Large intestine (tissue), 3 donors: ENCODE measurements at regions not wholly inside any gene's neighbourhood (a gene's known extent, or its start where the extent isn't known, plus 50 kb on each side); places are given as distances from the start of the nearest gene placed in this dataset.
A peak's percentile ranks its signal among the peaks of the same experiment; 100 is the strongest.

Experiments
- DNase-seq, 2 donors: peaks; one replicate each; pipeline versions ENCODE4 v3.0.0 to v3.0.0-alpha.2; 2013
- H3K27ac ChIP-seq: one replicate; pipeline ENCODE4 v1.5.1; 2013; ENCODE audit warnings: low read length
- H3K27me3 ChIP-seq: 2 replicates; pipeline ENCODE4 v1.6.1; 2013; ENCODE audit warnings: low read length; ENCODE audit not compliant: control insufficient read depth, insufficient read depth
- H3K36me3 ChIP-seq: 2 replicates; pipeline ENCODE4 v1.6.1; 2013; ENCODE audit warnings: low read length; ENCODE audit not compliant: control insufficient read depth, insufficient read depth
- H3K4me1 ChIP-seq: one replicate; pipeline ENCODE4 v1.6.1; 2013; ENCODE audit warnings: low read length; ENCODE audit not compliant: control insufficient read depth, insufficient read depth
- H3K4me3 ChIP-seq: one replicate; pipeline ENCODE4 v1.5.1; 2013; ENCODE audit warnings: low read length
- H3K9me3 ChIP-seq: one replicate; pipeline ENCODE4 v1.6.1; 2013; ENCODE audit warnings: mild to moderate bottlenecking, low read depth, low read length, moderate library complexity; ENCODE audit not compliant: control insufficient read depth
- WGBS: methylation state at CpG from one replicate; pipeline ENCODE4 v1.1.5; 2013; ENCODE audit warnings: low lambda C conversion rate; ENCODE audit not compliant: insufficient coverage; 5-methylcytosine and 5-hydroxymethylcytosine counted together

DNA sequence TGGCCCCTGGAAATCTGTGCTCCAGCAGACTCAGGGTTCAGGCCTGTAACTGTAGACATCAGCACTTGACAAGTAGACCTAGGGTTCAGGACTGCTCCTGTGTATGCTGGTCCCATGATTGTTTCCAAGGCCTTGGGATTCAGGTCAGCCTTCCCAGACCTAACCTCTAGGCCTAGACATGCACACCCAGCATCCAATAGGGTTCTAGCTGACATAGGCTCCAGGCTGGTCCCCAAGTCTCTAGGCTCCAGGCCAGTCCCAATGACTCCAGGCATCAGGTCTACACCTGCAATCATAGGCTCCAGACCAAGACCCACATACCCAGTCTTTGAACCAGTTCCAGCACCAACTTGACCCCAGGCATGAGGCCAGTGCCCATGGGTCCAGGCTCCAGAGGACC is 166.2 kb upstream of the GRIA4 start:
- Histone ChIP-seq H3K27me3 (no peaks in the 10 kb centered on the region), H3K36me3 (no peaks in the 10 kb centered on the region), H3K27ac (no peak overlapping the region), H3K9me3 (peaks cover 24% of the 10 kb centered on the region), H3K4me3 (no peak overlapping the region), H3K4me1 (no peaks in the 10 kb centered on the region)
- no peak for DNase-seq

DNA sequence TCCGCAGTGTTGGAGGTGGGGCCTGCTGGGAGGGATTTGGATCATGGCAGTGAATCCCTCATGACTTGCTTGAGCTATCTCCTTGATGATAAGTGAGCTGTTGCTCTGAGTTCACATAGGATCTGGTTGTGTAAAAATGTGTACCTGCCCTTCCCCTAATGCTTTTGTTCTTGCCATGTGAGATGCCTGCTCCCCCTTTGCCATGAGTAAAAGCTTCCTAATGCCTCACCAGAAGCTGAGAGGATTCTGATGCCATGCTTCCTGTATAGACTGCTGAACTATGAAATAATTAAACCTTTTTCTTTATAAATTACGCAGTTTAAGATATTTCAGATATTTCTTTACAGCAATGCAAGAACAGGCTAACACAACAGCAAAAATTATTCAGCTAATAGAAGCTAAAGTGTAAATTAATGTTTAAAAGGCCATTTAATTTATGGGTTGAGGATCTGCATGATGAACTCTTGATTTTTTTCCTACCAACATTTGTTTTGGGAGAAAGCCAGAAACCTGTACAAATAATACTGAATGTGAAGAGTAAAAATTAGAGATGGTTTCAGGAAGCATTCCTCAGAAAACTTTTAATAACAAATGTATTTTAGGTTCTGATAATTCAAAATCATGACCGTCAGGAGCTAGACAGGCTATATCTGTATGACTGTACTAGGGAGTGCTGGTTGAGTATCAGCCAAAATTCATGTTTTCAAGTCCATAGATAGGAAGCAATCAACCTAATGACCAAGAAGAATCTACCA is 177.5 kb upstream of the GRIA4 start:
- DNase-seq = no peak
- no peaks in the 10 kb centered on the region for H3K4me1 ChIP-seq
- no peaks in the 10 kb centered on the region for H3K9me3 ChIP-seq
- H3K27me3 ChIP-seq = no peaks in the 10 kb centered on the region
- no peak overlapping the region for H3K4me3 ChIP-seq
- no peak overlapping the region for H3K27ac ChIP-seq
- H3K36me3 ChIP-seq = no peaks in the 10 kb centered on the region
- WGBS = 100% methylated on average over 1 of the region's 3 CpGs

DNA sequence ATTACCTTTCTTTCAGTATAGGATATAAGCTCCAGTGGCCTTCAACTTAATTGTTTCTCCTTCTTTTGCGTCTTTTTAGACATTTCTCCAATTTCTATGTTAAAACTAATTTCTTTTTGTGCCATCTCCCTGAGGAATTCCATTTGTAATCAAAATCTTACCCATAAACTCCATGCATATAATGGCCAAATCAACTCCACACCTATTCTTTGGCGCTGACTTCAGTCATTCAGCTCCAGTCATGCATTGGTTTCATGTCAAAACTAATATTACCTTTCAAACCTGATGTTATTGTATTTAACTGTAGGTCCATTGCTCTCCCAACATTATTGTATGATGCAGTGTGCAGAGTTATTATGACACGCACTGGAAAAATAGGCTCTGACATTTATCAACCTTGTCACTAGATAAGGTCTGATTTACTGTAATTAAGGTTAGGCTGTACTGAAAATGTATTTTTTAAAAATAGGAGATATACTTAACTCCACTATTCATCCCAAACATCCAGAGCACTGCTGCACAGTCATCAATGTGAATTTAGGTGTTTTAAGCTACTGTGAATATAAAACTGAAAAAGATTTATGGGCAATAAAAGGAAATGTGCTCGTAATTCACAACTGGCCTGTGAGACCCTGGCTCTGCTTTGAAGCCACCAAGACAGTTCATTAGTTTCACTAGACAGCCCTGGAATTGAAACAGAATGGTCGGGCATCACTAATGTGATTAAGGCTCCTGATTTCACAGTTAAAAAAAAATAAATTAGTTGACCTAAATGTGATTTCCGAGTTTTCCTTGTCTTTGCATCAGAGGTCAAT is 180.6 kb upstream of the GRIA4 start:
- Histone ChIP-seq H3K4me3 (no peak overlapping the region), H3K4me1 (no peaks in the 10 kb centered on the region), H3K27me3 (no peaks in the 10 kb centered on the region), H3K9me3 (no peaks in the 10 kb centered on the region), H3K36me3 (no peaks in the 10 kb centered on the region), H3K27ac (no peak overlapping the region)
- 84% methylated on average over 3 of the region's 6 CpGs for WGBS
- no peak for DNase-seq

DNA sequence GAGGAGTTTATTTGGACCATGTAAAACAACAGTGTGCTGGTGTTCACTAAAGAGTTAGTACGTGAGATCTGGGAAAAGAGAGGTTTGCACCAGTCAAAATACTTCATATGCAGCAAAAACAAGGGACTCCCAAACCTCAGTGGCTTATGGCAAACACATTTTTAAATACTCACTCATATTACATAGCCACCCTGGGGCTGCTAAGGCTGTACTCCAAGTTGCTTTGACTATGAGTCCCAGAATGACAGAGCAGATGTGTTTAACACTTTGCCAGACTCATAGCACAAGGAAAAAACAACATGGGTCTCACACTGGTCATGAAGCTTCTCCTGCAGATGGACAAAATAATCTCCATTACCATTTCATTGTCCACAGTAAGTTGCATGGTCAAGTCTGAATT is 202.8 kb upstream of the GRIA4 start:
- Histone ChIP-seq H3K27me3 (no peaks in the 10 kb centered on the region), H3K36me3 (no peaks in the 10 kb centered on the region), H3K9me3 (no peaks in the 10 kb centered on the region), H3K27ac (no peak overlapping the region), H3K4me1 (no peaks in the 10 kb centered on the region), H3K4me3 (no peak overlapping the region)
- 100% methylated on average over 1 of the region's 1 CpG for WGBS
- DNase-seq = no peak

DNA sequence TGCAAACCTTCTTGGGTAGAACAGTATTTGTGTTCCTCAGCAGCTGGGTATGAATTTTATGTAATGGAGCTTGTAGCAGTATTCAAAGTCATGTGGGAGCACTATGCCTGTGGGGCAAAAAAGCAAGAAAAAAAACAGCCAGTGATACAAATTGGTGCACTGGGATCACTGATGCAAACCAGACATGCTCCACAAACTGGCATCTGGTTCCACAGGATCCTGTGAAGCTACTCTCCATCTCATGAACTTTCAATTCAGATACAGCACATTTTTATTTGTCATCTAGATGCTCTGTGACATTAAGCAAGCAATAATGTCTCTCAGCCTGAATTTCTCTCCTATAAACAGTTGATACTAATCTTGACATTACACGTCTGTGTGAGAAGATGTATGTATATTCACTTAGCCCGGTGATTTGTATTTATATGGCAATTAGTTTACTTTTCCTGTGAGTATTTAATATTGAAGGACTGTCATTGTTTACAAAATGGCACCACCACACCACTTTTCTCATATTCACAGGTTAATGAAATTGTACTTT is 208.5 kb upstream of the GRIA4 start:
- H3K27me3 ChIP-seq = no peaks in the 10 kb centered on the region
- no peak for DNase-seq
- H3K4me1 ChIP-seq = no peaks in the 10 kb centered on the region
- H3K9me3 ChIP-seq = no peaks in the 10 kb centered on the region
- no peak overlapping the region for H3K27ac ChIP-seq
- no CpG with 5 or more reads among the region's 2 CpGs for WGBS
- no peaks in the 10 kb centered on the region for H3K36me3 ChIP-seq
- H3K4me3 ChIP-seq = no peak overlapping the region

DNA sequence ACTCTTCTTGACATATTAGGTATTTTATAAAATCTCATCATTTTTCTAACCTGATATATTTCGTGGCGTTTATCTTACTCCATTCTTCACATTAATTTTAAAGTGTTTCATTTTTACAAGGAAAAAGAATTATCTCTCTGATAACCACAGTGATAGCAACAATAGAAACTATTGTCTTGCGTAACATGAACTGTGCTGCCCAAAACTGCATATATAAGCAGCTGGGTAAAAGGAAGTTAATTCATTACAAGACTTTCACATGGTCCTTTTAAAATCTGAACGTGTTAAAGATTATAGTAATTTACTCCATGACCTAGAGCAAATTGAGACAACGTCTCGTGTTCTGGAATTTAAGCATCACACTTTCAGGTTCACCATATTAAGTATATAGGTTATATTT is 210.4 kb upstream of the GRIA4 start:
- DNase-seq = peak; percentile 34 to 54
- H3K9me3 ChIP-seq = no peaks in the 10 kb centered on the region
- WGBS = 20% methylated on average over 3 of the region's 6 CpGs

DNA sequence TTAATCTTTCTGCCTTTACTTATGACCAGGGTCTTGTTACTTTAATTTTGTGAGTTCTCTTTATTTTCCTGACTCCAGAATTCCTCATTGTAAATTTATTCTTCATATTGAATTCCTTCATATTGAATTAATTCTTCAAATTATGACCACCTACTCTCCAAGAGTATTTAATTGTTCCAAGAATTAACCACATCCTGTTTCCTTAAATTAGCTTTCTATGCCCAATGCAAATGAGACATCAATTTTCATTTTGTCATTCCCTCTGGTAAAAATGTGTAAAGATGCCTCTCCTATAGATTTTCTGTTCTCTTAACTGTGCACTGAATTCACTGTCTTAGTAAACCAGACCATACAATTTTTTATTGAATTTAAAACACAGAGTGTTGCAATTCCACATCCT is 211.2 kb upstream of the GRIA4 start:
- DNase-seq = no peak
- H3K4me1 ChIP-seq = no peaks in the 10 kb centered on the region
- no peak overlapping the region for H3K27ac ChIP-seq
- no peak overlapping the region for H3K4me3 ChIP-seq
- H3K27me3 ChIP-seq = no peaks in the 10 kb centered on the region
- no peaks in the 10 kb centered on the region for H3K9me3 ChIP-seq
- no peaks in the 10 kb centered on the region for H3K36me3 ChIP-seq

More for the DNA sequence above, 210.4 kb upstream of the GRIA4 start:
- Histone ChIP-seq H3K36me3 (no peaks in the 10 kb centered on the region), H3K4me1 (no peaks in the 10 kb centered on the region), H3K27me3 (no peaks in the 10 kb centered on the region), H3K27ac (no peak overlapping the region), H3K4me3 (no peak overlapping the region)

DNA sequence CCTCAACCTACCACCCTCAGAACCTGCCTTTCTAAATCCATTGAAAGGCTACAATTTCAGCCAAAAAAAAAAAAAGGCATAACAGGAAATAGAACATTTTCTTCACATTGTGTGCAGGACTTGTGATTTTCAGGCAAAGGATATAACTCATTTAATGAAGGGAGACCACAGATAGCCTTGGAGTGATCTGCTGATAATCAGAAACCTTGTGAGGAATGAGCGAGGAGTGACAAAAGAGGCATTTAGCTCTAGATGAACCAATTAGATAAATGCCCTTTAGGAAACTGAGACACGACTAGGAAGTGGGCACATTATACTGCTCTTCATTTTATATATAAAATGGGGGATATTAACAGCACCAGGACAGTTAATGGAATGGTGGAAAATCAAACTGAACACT is 216.5 kb upstream of the GRIA4 start:
- no peak overlapping the region for H3K27ac ChIP-seq
- no CpG with 5 or more reads among the region's 2 CpGs for WGBS
- no peak for DNase-seq
- no peaks in the 10 kb centered on the region for H3K27me3 ChIP-seq
- H3K4me3 ChIP-seq = no peak overlapping the region
- H3K36me3 ChIP-seq = no peaks in the 10 kb centered on the region
- H3K9me3 ChIP-seq = no peaks in the 10 kb centered on the region
- H3K4me1 ChIP-seq = no peaks in the 10 kb centered on the region

DNA sequence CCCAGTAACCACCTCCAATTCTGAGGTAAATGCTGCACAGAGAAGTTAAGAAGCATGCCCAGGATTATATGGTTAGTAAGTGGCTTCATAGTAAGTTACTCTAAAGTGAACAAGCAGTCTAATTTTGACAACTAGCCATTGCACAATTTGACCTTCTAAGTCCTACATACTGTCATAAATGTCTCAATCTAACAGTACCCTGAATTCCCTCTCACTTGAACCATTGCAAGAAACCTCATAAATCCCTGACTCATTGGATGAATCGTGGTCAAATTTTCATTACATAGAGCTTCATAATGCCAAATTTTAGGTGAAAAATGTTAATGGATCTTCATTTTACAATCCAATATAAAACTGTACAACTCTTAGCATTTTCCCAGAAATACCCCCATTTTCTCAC is 217.3 kb upstream of the GRIA4 start:
- no peaks in the 10 kb centered on the region for H3K27me3 ChIP-seq
- no peaks in the 10 kb centered on the region for H3K4me1 ChIP-seq
- no CpG with 5 or more reads among the region's 1 CpG for whole genome bisulfite sequencing
- no peak overlapping the region for H3K27ac ChIP-seq
- H3K4me3 ChIP-seq = no peak overlapping the region
- no peaks in the 10 kb centered on the region for H3K36me3 ChIP-seq
- DNase-seq = peak in 1 of 2 donors; percentile 13
- no peaks in the 10 kb centered on the region for H3K9me3 ChIP-seq

DNA sequence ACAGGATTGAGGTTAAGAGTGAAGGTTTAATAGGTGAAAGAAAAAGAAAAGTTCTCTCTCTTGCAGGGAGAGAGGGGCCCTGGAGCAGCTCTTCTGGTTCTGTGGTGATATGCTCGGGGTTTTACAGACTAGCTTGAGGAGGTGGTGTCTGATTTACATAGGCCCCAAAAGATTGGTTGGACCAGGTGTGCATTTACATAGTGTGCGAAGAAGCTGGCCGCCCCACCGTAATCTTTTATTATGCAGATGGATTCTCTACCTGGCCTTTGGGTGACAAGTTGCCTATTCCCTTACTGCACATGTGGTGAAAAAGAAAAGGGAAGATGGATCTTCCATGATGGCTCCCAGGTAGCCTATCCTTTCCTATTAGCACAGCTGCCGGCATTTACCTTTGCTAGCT is 219.9 kb upstream of the GRIA4 start:
- DNase-seq = no peak
- Histone ChIP-seq H3K4me3 (no peak overlapping the region), H3K9me3 (no peaks in the 10 kb centered on the region), H3K27ac (no peak overlapping the region), H3K27me3 (no peaks in the 10 kb centered on the region), H3K36me3 (no peaks in the 10 kb centered on the region), H3K4me1 (no peaks in the 10 kb centered on the region)
- WGBS = no CpG with 5 or more reads among the region's 5 CpGs

DNA sequence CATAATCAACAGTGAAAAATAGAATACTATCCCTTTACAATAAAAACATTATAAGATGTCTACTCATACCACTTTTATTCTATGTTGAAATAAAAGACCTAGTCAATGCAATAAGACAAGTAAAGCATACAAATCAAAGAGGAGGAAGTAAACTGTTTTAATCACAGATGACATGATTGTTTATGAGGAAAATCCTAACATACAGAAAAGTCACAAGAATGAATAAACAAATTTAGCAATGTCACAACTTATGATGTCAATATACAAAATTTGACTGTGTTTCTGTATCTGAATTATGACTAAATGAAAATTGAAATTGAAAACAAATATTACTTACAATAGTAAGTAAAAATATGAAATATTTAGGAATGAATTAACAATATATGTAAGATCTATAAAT is 221.9 kb upstream of the GRIA4 start:
- no peaks in the 10 kb centered on the region for H3K9me3 ChIP-seq
- no peaks in the 10 kb centered on the region for H3K36me3 ChIP-seq
- H3K27me3 ChIP-seq = no peaks in the 10 kb centered on the region
- no peak for DNase-seq
- H3K4me3 ChIP-seq = no peak overlapping the region
- no peaks in the 10 kb centered on the region for H3K4me1 ChIP-seq
- no peak overlapping the region for H3K27ac ChIP-seq
